Medulla oblongata (tissue), 1 donor: ENCODE measurements at regions not wholly inside any gene's neighbourhood (a gene's known extent, or its start where the extent isn't known, plus 50 kb on each side); places are given as distances from the start of the nearest gene placed in this dataset.

ENCODE experiments used
- DNase-seq: peaks from one replicate; pipeline ENCODE4 v3.0.0-alpha.2; 2015; ENCODE audit errors: extremely low spot score

DNA sequence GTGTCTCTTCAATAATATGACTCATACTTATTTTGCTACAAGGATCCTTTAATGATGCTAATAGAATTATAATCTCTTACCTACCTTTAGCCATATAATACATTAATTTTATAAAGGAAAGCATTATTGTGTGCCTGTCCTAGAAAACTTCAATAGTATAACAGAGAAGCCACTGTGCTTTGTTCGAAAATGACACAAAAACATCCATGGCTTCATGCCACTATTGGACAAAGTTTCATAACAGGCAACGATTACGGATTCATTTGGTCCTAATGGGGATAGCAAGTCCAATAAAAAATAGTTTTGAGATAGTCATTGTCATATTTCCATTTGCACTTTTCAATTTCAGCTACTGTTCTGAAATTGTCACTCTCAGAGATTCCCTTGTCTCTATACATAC is 52.5 kb upstream of the CCDC150 start:
- peak; percentile 76 for DNase-seq

DNA sequence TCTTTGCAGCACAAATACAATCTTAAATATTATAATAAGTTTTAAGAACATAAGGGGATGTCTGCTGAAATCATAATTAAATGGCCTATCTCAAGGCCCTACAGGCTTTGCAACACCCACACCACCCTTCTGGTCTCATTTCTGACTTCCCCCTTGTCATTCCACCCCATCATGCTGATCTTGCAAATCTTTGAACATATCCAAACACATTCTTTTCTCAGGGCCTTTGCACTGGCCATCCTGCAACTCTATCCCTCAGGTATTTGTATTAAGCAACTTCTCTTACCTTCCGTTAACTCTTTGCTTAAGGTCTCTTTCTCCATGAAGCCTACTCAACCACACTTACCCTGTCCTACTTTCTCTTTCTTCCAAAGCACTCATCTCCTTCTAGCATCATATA is 51.8 kb upstream of the CCDC150 start:
- no peak for DNase-seq

DNA sequence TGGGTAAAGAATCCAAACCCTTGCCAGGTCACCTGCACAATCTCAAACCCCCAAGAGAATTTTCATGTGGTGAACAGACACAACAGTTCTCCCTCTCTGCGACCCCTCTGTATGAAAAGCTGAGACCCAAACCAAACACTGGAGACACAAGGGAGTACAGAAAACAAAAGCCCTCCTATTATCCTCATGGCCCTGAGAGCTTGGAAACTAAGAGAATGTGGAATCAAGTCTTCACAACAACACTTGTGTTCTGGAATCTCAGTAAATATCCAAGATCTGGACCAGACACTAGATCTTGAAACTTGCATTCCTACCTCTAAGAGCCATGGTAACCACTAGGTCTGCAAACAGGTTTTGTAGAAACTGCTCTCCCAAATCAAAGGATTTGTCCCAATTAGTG is 50.1 kb upstream of the CCDC150 start:
- peak; percentile 23 for DNase-seq
